ENCODE measurements at regions not wholly inside any gene's neighbourhood (a gene's known extent, or its start where the extent isn't known, plus 50 kb on each side); places are given as distances from the start of the nearest gene placed in this dataset.

DNA sequence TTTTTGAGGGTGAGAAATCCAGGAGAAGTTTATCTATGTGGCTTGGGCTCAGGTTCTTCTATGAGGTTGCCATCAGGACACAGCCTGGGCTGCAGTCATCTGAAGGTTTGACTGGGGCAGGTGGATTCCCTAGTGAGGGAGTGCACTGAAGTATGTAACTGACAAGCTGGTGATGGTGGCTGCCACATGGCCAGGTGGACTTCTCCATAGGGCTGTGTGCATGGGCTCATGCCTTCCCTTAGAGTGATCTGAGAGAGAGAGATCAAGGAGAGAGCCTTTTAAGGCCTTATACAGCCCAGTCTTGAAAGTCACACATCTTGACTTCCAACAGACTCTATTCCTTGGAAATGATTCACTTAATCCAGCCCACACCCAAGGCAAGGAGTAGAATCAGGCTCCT lies 266.6 kb upstream of the PITRM1 start:
- H3K9me2 ChIP-seq (replicated peaks; ENCODE audit: low read depth, low read length) = no peaks in the 10 kb centered on the region
- H3K9ac ChIP-seq (ENCODE audit: low read depth, low read length, poor library complexity, severe bottlenecking) = no peak overlapping the region
- no peaks in the 10 kb centered on the region for H3K79me2 ChIP-seq (ENCODE audit: insufficient read depth, low read length)
- H3F3A ChIP-seq (ENCODE audit: low read depth) = no peaks in the 10 kb centered on the region
- H3K36me3 ChIP-seq (ENCODE audit: insufficient read depth, low read length) = no peaks in the 10 kb centered on the region
- TF ChIP-seq, protein P1, sequence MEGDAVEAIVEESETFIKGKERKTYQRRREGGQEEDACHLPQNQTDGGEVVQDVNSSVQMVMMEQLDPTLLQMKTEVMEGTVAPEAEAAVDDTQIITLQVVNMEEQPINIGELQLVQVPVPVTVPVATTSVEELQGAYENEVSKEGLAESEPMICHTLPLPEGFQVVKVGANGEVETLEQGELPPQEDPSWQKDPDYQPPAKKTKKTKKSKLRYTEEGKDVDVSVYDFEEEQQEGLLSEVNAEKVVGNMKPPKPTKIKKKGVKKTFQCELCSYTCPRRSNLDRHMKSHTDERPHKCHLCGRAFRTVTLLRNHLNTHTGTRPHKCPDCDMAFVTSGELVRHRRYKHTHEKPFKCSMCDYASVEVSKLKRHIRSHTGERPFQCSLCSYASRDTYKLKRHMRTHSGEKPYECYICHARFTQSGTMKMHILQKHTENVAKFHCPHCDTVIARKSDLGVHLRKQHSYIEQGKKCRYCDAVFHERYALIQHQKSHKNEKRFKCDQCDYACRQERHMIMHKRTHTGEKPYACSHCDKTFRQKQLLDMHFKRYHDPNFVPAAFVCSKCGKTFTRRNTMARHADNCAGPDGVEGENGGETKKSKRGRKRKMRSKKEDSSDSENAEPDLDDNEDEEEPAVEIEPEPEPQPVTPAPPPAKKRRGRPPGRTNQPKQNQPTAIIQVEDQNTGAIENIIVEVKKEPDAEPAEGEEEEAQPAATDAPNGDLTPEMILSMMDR (conservative IDR thresholded peaks at IDR 0.05; ENCODE audit: low read length) = no peak
- no peak for TF ChIP-seq EZH2phosphoT487 (IDR thresholded peaks at IDR 0.05; ENCODE audit: borderline replicate concordance)
- no peaks in the 10 kb centered on the region for H3K4me1 ChIP-seq (ENCODE audit: insufficient read depth, low read length, poor library complexity, severe bottlenecking)
- no peak overlapping the region for H2AFZ ChIP-seq (ENCODE audit: low read length)
- no peak overlapping the region for H3K4me3 ChIP-seq (ENCODE audit: low read length, poor library complexity, severe bottlenecking)
- no peak overlapping the region for H3K4me2 ChIP-seq (ENCODE audit: low read depth, low read length, poor library complexity, severe bottlenecking)
- H3K9me3 ChIP-seq (ENCODE audit: insufficient read depth, low read depth, low read length) = no peaks in the 10 kb centered on the region; the same call in 1 of the 2 replicates
- no peaks in the 10 kb centered on the region for H3K27me3 ChIP-seq (ENCODE audit: insufficient read depth, low read length, poor library complexity, severe bottlenecking)
- H4K20me1 ChIP-seq (ENCODE audit: insufficient read depth, low read length, poor library complexity, severe bottlenecking) = no peaks in the 10 kb centered on the region

DNA sequence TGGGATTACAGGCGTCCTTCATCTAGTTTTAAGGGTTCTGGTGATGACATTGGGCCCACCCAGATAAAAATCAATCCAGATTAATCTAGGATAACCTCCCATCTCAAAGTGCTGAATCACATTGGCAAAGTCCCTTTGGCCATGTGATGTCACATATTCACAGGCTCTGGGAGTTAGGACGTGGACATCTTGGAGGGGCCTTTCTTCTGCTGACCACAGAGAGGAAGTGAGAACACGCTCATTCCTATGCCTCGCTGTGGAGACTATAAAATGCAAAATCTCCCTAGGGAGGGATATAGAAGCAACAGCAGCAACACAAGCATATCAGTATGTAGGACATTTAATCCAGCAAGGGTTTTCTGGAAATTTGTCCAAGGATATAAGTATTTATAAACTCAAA lies 266.0 kb upstream of the PITRM1 start:
- Histone ChIP-seq H3K27me3 (ENCODE audit: insufficient read depth, low read length, poor library complexity, severe bottlenecking) (no peaks in the 10 kb centered on the region), H3K79me2 (ENCODE audit: insufficient read depth, low read length) (no peaks in the 10 kb centered on the region), H4K20me1 (ENCODE audit: insufficient read depth, low read length, poor library complexity, severe bottlenecking) (no peaks in the 10 kb centered on the region), H3F3A (ENCODE audit: low read depth) (no peaks in the 10 kb centered on the region), H3K4me1 (ENCODE audit: insufficient read depth, low read length, poor library complexity, severe bottlenecking) (no peaks in the 10 kb centered on the region), H3K9ac (ENCODE audit: low read depth, low read length, poor library complexity, severe bottlenecking) (no peak overlapping the region), H3K9me2 (replicated peaks; ENCODE audit: low read depth, low read length) (no peaks in the 10 kb centered on the region), H3K9me3 (ENCODE audit: insufficient read depth, low read depth, low read length) (no peaks in the 10 kb centered on the region; the same call in 1 of the 2 replicates), H3K36me3 (ENCODE audit: insufficient read depth, low read length) (no peaks in the 10 kb centered on the region), H3K4me3 (ENCODE audit: low read length, poor library complexity, severe bottlenecking) (no peak overlapping the region), H2AFZ (ENCODE audit: low read length) (no peak overlapping the region), H3K4me2 (ENCODE audit: low read depth, low read length, poor library complexity, severe bottlenecking) (no peak overlapping the region)
- TF ChIP-seq, protein P1 (conservative IDR thresholded peaks at IDR 0.05; ENCODE audit: low read length) = no peak
- TF ChIP-seq EZH2phosphoT487 (IDR thresholded peaks at IDR 0.05; ENCODE audit: borderline replicate concordance) = no peak

DNA sequence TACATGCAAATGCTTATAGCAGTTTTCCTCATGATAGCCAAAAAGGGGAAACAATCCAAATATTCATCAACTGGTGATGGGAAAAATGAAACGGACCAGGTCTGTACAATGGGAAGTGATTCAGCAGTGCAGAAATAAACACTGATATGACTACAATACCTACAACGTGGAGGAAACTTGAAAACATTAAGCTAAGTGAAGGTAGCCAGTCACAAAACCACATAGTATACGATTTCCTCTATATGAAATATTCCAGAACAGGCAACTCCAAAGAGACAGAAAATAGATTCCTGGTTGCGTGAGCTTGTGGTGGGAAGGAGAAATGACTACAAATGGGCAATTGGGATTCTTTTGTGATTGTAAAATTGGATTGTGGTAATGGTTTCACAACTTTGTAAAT lies 263.1 kb upstream of the PITRM1 start:
- H3K4me2 ChIP-seq (ENCODE audit: low read depth, low read length, poor library complexity, severe bottlenecking) = no peak overlapping the region
- no peaks in the 10 kb centered on the region for H3K36me3 ChIP-seq (ENCODE audit: insufficient read depth, low read length)
- H3K9ac ChIP-seq (ENCODE audit: low read depth, low read length, poor library complexity, severe bottlenecking) = no peak overlapping the region
- H3F3A ChIP-seq (ENCODE audit: low read depth) = no peaks in the 10 kb centered on the region
- TF ChIP-seq, protein P1 (conservative IDR thresholded peaks at IDR 0.05; ENCODE audit: low read length) = no peak
- TF ChIP-seq EZH2phosphoT487 (IDR thresholded peaks at IDR 0.05; ENCODE audit: borderline replicate concordance) = no peak
- H2AFZ ChIP-seq (ENCODE audit: low read length) = no peak overlapping the region
- peaks cover 4% of the 10 kb centered on the region; the same call in 1 of the 2 replicates for H3K9me3 ChIP-seq (ENCODE audit: insufficient read depth, low read depth, low read length)
- H3K4me1 ChIP-seq (ENCODE audit: insufficient read depth, low read length, poor library complexity, severe bottlenecking) = no peaks in the 10 kb centered on the region
- H3K79me2 ChIP-seq (ENCODE audit: insufficient read depth, low read length) = no peaks in the 10 kb centered on the region
- H3K27me3 ChIP-seq (ENCODE audit: insufficient read depth, low read length, poor library complexity, severe bottlenecking) = no peaks in the 10 kb centered on the region
- H3K9me2 ChIP-seq (replicated peaks; ENCODE audit: low read depth, low read length) = no peaks in the 10 kb centered on the region
- H3K4me3 ChIP-seq (ENCODE audit: low read length, poor library complexity, severe bottlenecking) = no peak overlapping the region
- H4K20me1 ChIP-seq (ENCODE audit: insufficient read depth, low read length, poor library complexity, severe bottlenecking) = no peaks in the 10 kb centered on the region
